ENCODE measurements at regions not wholly inside any gene's neighbourhood (a gene's known extent, or its start where the extent isn't known, plus 50 kb on each side); places are given as distances from the start of the nearest gene placed in this dataset.
"Not testable (repeated sequence)": the region's sequence is repeated elsewhere in the genome, so short reads cannot be mapped to it uniquely, and the experiment has no call there.

- no peak for DNase-seq (ENCODE audit: low read depth in 2 of 2)
- no peak for TF ChIP-seq CTCF (IDR thresholded peaks at IDR 0.05; ENCODE audit: low read depth, low read length)
- H3K4me3 ChIP-seq (replicated peaks in 1 of 2; ENCODE audit: low read depth in 2 of 2, low read length in 2 of 2) = no peak overlapping the region
Measured at GRCh38 chr4:156374894-156375293, 421.2 kb upstream of the CTSO start.

GRCh38 chr4:156374069-156374468, 420.4 kb upstream of the CTSO start:
- no peak for DNase-seq (ENCODE audit: low read depth in 2 of 2)
- no peak for TF ChIP-seq CTCF (IDR thresholded peaks at IDR 0.05; ENCODE audit: low read depth, low read length)
- H3K4me3 ChIP-seq (replicated peaks in 1 of 2; ENCODE audit: low read depth in 2 of 2, low read length in 2 of 2) = no peak overlapping the region

- H3K4me3 ChIP-seq (replicated peaks in 1 of 2; ENCODE audit: low read depth in 2 of 2, low read length in 2 of 2); DNase-seq (ENCODE audit: low read depth in 2 of 2): not testable (repeated sequence)
Measured at GRCh38 chr4:156367502-156367901, 413.8 kb upstream of the CTSO start.

- no peak for TF ChIP-seq CTCF (IDR thresholded peaks at IDR 0.05; ENCODE audit: low read depth, low read length)
- peak in 1 of 2 donors; percentile 25 for DNase-seq (ENCODE audit: low read depth in 2 of 2)
- no peak overlapping the region for H3K4me3 ChIP-seq (replicated peaks in 1 of 2; ENCODE audit: low read depth in 2 of 2, low read length in 2 of 2)
Measured at GRCh38 chr4:156362581-156362980, 408.9 kb upstream of the CTSO start.

GRCh38 chr4:156347412-156348075, 393.9 kb upstream of the CTSO start:
- DNase-seq (ENCODE audit: low read depth in 2 of 2) = peak in 1 of 2 donors; percentile 51
- TF ChIP-seq CTCF (IDR thresholded peaks at IDR 0.05; ENCODE audit: low read depth, low read length) = no peak
- H3K4me3 ChIP-seq (replicated peaks in 1 of 2; ENCODE audit: low read depth in 2 of 2, low read length in 2 of 2) = no peak overlapping the region

- TF ChIP-seq CTCF (IDR thresholded peaks at IDR 0.05; ENCODE audit: low read depth, low read length) = no peak
- DNase-seq (ENCODE audit: low read depth in 2 of 2) = no peak
- no peak overlapping the region for H3K4me3 ChIP-seq (replicated peaks in 1 of 2; ENCODE audit: low read depth in 2 of 2, low read length in 2 of 2)
Measured at GRCh38 chr4:156346959-156347385, 393.3 kb upstream of the CTSO start.

GRCh38 chr4:156344397-156344796, 390.7 kb upstream of the CTSO start:
- no peak for DNase-seq (ENCODE audit: low read depth in 2 of 2)
- no peak overlapping the region for H3K4me3 ChIP-seq (replicated peaks in 1 of 2; ENCODE audit: low read depth in 2 of 2, low read length in 2 of 2)
- TF ChIP-seq CTCF (IDR thresholded peaks at IDR 0.05; ENCODE audit: low read depth, low read length) = no peak
